HL-60 (cell line): ENCODE measurements at regions not wholly inside any gene's neighbourhood (a gene's known extent, or its start where the extent isn't known, plus 50 kb on each side); places are given as distances from the start of the nearest gene placed in this dataset.

ENCODE experiments used
- POLR2AphosphoS5 ChIP-seq: IDR thresholded peaks from 2 replicates; pipeline ENCODE4 v1.6.1; 2012; ENCODE audit warnings: low read depth
- TF ChIP-seq, protein P1 (sequence below): IDR thresholded peaks from one replicate; pipeline ENCODE4 v1.5.1; 2011; ENCODE audit warnings: low read length, control low read depth, inconsistent platforms; ENCODE audit not compliant: insufficient read depth

GRCh38 chr14:104446611-104447010, 133.0 kb upstream of the C14orf180 start:
- TF ChIP-seq, protein P1, sequence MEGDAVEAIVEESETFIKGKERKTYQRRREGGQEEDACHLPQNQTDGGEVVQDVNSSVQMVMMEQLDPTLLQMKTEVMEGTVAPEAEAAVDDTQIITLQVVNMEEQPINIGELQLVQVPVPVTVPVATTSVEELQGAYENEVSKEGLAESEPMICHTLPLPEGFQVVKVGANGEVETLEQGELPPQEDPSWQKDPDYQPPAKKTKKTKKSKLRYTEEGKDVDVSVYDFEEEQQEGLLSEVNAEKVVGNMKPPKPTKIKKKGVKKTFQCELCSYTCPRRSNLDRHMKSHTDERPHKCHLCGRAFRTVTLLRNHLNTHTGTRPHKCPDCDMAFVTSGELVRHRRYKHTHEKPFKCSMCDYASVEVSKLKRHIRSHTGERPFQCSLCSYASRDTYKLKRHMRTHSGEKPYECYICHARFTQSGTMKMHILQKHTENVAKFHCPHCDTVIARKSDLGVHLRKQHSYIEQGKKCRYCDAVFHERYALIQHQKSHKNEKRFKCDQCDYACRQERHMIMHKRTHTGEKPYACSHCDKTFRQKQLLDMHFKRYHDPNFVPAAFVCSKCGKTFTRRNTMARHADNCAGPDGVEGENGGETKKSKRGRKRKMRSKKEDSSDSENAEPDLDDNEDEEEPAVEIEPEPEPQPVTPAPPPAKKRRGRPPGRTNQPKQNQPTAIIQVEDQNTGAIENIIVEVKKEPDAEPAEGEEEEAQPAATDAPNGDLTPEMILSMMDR, result no peak
- no peak for TF ChIP-seq POLR2AphosphoS5
